GM12878 (cell line): ENCODE measurements at regions not wholly inside any gene's neighbourhood (a gene's known extent, or its start where the extent isn't known, plus 50 kb on each side); places are given as distances from the start of the nearest gene placed in this dataset.

Source experiments
- ATAC-seq: fragments of 200-7000 bp; cut with Tn5 transposase; 3 replicates; pipeline ENCODE4 v1.9.1; 2020; ENCODE audit warnings: mild to moderate bottlenecking, moderate library complexity
- BruUV-seq: library from RNA; stranded (reverse); fragments of 400-500 nt; replicated peaks from 2 replicates; lab custom pipeline; 2021; lab: Mats Ljungman, UMichigan
- CTCF ChIA-PET: fragments of 300-600 bp; sonication (Branson Sonifier 250); formaldehyde crosslinking; extraction: SDS; loops from one replicate; lab custom pipeline; 2021; ENCODE audit warnings: inconsistent platforms; lab: Yijun Ruan, JAX
- POLR2A ChIA-PET: fragments of 350-600 bp; formaldehyde crosslinking; extraction: SDS; loops from one replicate; lab custom pipeline; 2021; ENCODE audit warnings: inconsistent platforms; lab: Charles Lee
- RAD21 ChIA-PET: fragments of 300-600 bp; sonication (Branson Sonifier 250); formaldehyde crosslinking; loops from one replicate; lab custom pipeline; 2023; ENCODE audit warnings: antibody characterized with exemption; ENCODE audit not compliant: unreplicated experiment; lab: Charles Lee
- SMC1A ChIA-PET: fragments of 300-600 bp; sonication (Branson Sonifier 250); formaldehyde crosslinking; loops from one replicate; lab custom pipeline; 2023; ENCODE audit not compliant: unreplicated experiment, uncharacterized antibody; lab: Charles Lee
- DNase-seq: peaks from one replicate; pipeline ENCODE4 v3.0.0-alpha.2; 2011; ENCODE audit warnings: low read depth, low spot score
- FAIRE-seq: peaks from 3 replicates; lab custom pipeline; 2011; peaks lifted over from hg19 to GRCh38; lab: Jason Lieb, UNC
- H2AFZ ChIP-seq: 2 replicates; pipeline ENCODE4 v1.6.0; 2011; ENCODE audit warnings: low read depth, low read length, control low read depth; ENCODE audit not compliant: control insufficient read depth
- H3K27ac ChIP-seq: 2 replicates; pipeline ENCODE4 v1.5.1; 2011; ENCODE audit warnings: control low read depth; ENCODE audit not compliant: control insufficient read depth, insufficient read depth
- H3K27me3 ChIP-seq, 2 experiments: replicated peaks in 1 of 2; 2 replicates each; pipeline versions ENCODE4 v1.6.0 to v1.6.1; 2011; ENCODE audit warnings: low read length in 1 of 2; ENCODE audit not compliant: control insufficient read depth in 2 of 2, insufficient read depth in 2 of 2
- H3K36me3 ChIP-seq, 2 experiments: 2 replicates each; pipeline ENCODE4 v1.5.1; 2011; ENCODE audit warnings: low read length in 1 of 2; ENCODE audit not compliant: control insufficient read depth in 2 of 2, insufficient read depth in 2 of 2
- H3K4me1 ChIP-seq: 2 replicates; pipeline ENCODE4 v1.6.1; 2011; ENCODE audit warnings: mild to moderate bottlenecking, low read length, moderate library complexity, mixed read lengths; ENCODE audit not compliant: control insufficient read depth, insufficient read depth
- H3K4me2 ChIP-seq: 2 replicates; pipeline ENCODE4 v1.6.0; 2011; ENCODE audit warnings: control low read depth; ENCODE audit not compliant: control insufficient read depth, insufficient read depth
- H3K4me3 ChIP-seq: fragments of 200-600 bp; sonication (generic); 2 replicates; pipeline ENCODE4 v1.5.1; 2016
- H3K79me2 ChIP-seq: 2 replicates; pipeline ENCODE4 v1.6.0; 2011; ENCODE audit warnings: low read length; ENCODE audit not compliant: control insufficient read depth, insufficient read depth
- H3K9ac ChIP-seq: 2 replicates; pipeline ENCODE4 v1.8.0; 2011; ENCODE audit warnings: low read length, control low read depth, mixed read lengths; ENCODE audit not compliant: control insufficient read depth, insufficient read depth
- H3K9me3 ChIP-seq: replicated peaks from 3 replicates; pipeline ENCODE4 v1.5.1; 2011; ENCODE audit warnings: mild to moderate bottlenecking, low read length; ENCODE audit not compliant: control insufficient read depth, insufficient read depth
- H4K20me1 ChIP-seq: 2 replicates; pipeline ENCODE4 v1.6.0; 2011; ENCODE audit not compliant: control insufficient read depth, insufficient read depth
- CBX3 ChIP-seq: fragments of 200-600 bp; sonication (generic); IDR thresholded peaks from 2 replicates; pipeline ENCODE4 v1.6.1; 2016; ENCODE audit warnings: low read depth, borderline replicate concordance
- CHD2 ChIP-seq: IDR thresholded peaks from 2 replicates; pipeline ENCODE4 v1.6.1; 2011; ENCODE audit warnings: low read depth, low read length, improper control_type of control experiment, borderline replicate concordance
- DPF2 ChIP-seq: fragments of 450-650 bp; IDR thresholded peaks from 2 replicates; pipeline ENCODE4 v1.6.1; 2017; ENCODE audit warnings: mild to moderate bottlenecking
- HDGF ChIP-seq: fragments of 450-650 bp; IDR thresholded peaks from 2 replicates; pipeline ENCODE4 v1.6.1; 2016; ENCODE audit warnings: antibody characterized with exemption
- IRF3 ChIP-seq: fragments of 450-650 bp; IDR thresholded peaks from 2 replicates; pipeline ENCODE4 v1.6.1; 2014; ENCODE audit warnings: mild to moderate bottlenecking
- JUNB ChIP-seq: IDR thresholded peaks from 2 replicates; pipeline ENCODE4 v1.6.1; 2016; ENCODE audit warnings: antibody characterized with exemption, mild to moderate bottlenecking
- JUND ChIP-seq: IDR thresholded peaks from 2 replicates; pipeline ENCODE4 v1.6.1; 2012; ENCODE audit warnings: low read depth, mild to moderate bottlenecking, low read length, improper control_type of control experiment, moderate library complexity
- NFIC ChIP-seq: IDR thresholded peaks from 2 replicates; pipeline ENCODE4 v1.6.1; 2012; ENCODE audit warnings: low read depth, mild to moderate bottlenecking, inconsistent platforms, low read length, moderate library complexity
- RFX5 ChIP-seq: IDR thresholded peaks from 2 replicates; pipeline ENCODE4 v1.6.1; 2011; ENCODE audit warnings: low read depth, low read length, improper control_type of control experiment
- RUNX3 ChIP-seq: IDR thresholded peaks from 2 replicates; pipeline ENCODE4 v1.6.1; 2012; ENCODE audit warnings: low read length, inconsistent platforms
- ZNF24 ChIP-seq: fragments of 450-650 bp; IDR thresholded peaks from 2 replicates; pipeline ENCODE4 v1.6.1; 2017; ENCODE audit warnings: antibody characterized with exemption, mild to moderate bottlenecking
- WGBS: methylation state at CpG from one replicate; pipeline ENCODE4 v1.1.6; 2016; ENCODE audit warnings: low lambda C conversion rate; ENCODE audit not compliant: insufficient replicate concordance, insufficient coverage; ENCODE audit errors: missing lambda C conversion rate; 5-methylcytosine and 5-hydroxymethylcytosine counted together
- in situ Hi-C: fragments of 300-500 bp; cut with MboI; formaldehyde crosslinking; loops from 9 replicates; pipeline ENCODE4 v1.14.3; 2018; ENCODE audit warnings: mixed read lengths
- intact Hi-C: fragments of 100-400 bp; cut with micrococcal nuclease; formaldehyde crosslinking; loops from one replicate; pipeline ENCODE4 v1.14.2; 2022; ENCODE audit not compliant: unreplicated experiment
- TF ChIP-seq, protein P1 (sequence below): fragments of 450-650 bp; IDR thresholded peaks from 2 replicates; pipeline ENCODE4 v1.6.1; 2017; ENCODE audit warnings: antibody characterized with exemption, mild to moderate bottlenecking, moderate library complexity

- FAIRE-seq (no peak), ATAC-seq (no peak)
- no peaks in the 10 kb centered on the region for H3K9me3 ChIP-seq
- ChIA-PET SMC1A (no interaction called here), CTCF (no interaction called here), RAD21 (no interaction called here)
- H3K4me1 ChIP-seq: no peaks in the 10 kb centered on the region
- no peak overlapping the region for H3K27ac ChIP-seq
- BruUV-seq: no TSS peak
- in situ Hi-C loops: no loop called here
- no peaks in the 10 kb centered on the region for H4K20me1 ChIP-seq
- no peak for TF ChIP-seq ZNF24
- TF ChIP-seq RFX5: no peak
- no peak for TF ChIP-seq CHD2
- no peak for TF ChIP-seq DPF2
- TF ChIP-seq, all 136 proteins: peak for 0
- Histone ChIP-seq H3K36me3 (no peaks in the 10 kb centered on the region), H3K9ac (no peak overlapping the region), H3K4me3 (no peak overlapping the region), H2AFZ (no peak overlapping the region), H3K79me2 (no peaks in the 10 kb centered on the region), H3K4me2 (no peak overlapping the region), H3K27me3 (no peaks in the 10 kb centered on the region)
- intact Hi-C loops: no loop called here
- WGBS: 0% methylated on average over 2 of the region's 2 CpGs
- no peak for DNase-seq
- POLR2A ChIA-PET: no interaction called here
These were observed 764.4 kb upstream of the PCDH10 start for GRCh38 chr4:132384709-132385108.

DNA sequence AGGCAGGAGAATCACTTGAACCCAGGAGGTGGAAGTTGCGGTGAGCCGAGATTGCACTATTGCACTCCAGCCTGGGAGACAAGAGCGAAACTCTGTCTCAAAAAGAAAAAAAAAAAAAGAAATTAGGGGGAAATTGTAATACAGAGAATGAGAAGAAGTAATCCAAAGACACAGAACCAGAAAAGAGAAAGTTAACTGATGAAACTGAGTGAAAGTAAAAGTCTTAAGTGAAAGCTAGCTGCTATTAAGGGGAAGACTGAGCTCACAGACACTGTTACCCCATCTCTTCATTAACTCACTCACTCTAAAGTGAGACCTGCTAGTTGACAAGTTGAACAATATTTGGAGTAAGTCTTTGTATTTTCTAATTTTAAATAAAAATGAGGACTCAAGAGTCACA, 763.0 kb upstream of the PCDH10 start:
- Histone ChIP-seq H3K27me3 (no peaks in the 10 kb centered on the region), H4K20me1 (no peaks in the 10 kb centered on the region), H3K36me3 (no peaks in the 10 kb centered on the region), H3K9ac (no peak overlapping the region), H3K9me3 (no peaks in the 10 kb centered on the region), H3K27ac (no peak overlapping the region), H2AFZ (no peak overlapping the region), H3K79me2 (no peaks in the 10 kb centered on the region), H3K4me3 (no peak overlapping the region), H3K4me1 (no peaks in the 10 kb centered on the region), H3K4me2 (no peak overlapping the region)
- POLR2A ChIA-PET: no interaction called here
- peak; percentile 77 for ATAC-seq
- 0 out of 2 replicates have a peak, but pooled peaks have one; percentile 7 for TF ChIP-seq RUNX3
- no peak for TF ChIP-seq HDGF
- no peak for TF ChIP-seq DPF2
- TF ChIP-seq JUND: no peak
- no peak for TF ChIP-seq CBX3
- TF ChIP-seq, protein P1, sequence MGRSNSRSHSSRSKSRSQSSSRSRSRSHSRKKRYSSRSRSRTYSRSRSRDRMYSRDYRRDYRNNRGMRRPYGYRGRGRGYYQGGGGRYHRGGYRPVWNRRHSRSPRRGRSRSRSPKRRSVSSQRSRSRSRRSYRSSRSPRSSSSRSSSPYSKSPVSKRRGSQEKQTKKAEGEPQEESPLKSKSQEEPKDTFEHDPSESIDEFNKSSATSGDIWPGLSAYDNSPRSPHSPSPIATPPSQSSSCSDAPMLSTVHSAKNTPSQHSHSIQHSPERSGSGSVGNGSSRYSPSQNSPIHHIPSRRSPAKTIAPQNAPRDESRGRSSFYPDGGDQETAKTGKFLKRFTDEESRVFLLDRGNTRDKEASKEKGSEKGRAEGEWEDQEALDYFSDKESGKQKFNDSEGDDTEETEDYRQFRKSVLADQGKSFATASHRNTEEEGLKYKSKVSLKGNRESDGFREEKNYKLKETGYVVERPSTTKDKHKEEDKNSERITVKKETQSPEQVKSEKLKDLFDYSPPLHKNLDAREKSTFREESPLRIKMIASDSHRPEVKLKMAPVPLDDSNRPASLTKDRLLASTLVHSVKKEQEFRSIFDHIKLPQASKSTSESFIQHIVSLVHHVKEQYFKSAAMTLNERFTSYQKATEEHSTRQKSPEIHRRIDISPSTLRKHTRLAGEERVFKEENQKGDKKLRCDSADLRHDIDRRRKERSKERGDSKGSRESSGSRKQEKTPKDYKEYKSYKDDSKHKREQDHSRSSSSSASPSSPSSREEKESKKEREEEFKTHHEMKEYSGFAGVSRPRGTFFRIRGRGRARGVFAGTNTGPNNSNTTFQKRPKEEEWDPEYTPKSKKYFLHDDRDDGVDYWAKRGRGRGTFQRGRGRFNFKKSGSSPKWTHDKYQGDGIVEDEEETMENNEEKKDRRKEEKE: no peak
- TF ChIP-seq NFIC: peak; percentile 52
- no peak for TF ChIP-seq IRF3
- TF ChIP-seq JUNB: peak; percentile 44
- in situ Hi-C loops (no loop called here), intact Hi-C loops (no loop called here)
- no TSS peak for BruUV-seq
- SMC1A ChIA-PET: interaction anchor here (0.6 kb wide), 1 partner anchor 372 kb away, joined by 4 read pairs; no protein-coding TSS in a partner anchor
- 80% methylated on average over 1 of the region's 3 CpGs for WGBS
- RAD21 ChIA-PET: no interaction called here
- no peak for DNase-seq
- FAIRE-seq: no peak
- CTCF ChIA-PET: no interaction called here
